K562 (cell line): ENCODE measurements at regions not wholly inside any gene's neighbourhood (a gene's known extent, or its start where the extent isn't known, plus 50 kb on each side); places are given as distances from the start of the nearest gene placed in this dataset.

Experiments
- ATAC-seq: fragments of 200-7000 bp; cut with Tn5 transposase; 3 replicates; pipeline ENCODE4 v1.9.1; 2020; ENCODE audit warnings: moderate library complexity
- BruUV-seq: library from RNA; stranded (reverse); fragments of 400-500 nt; replicated peaks from 2 replicates; lab custom pipeline; 2021; lab: Mats Ljungman, UMichigan
- CTCF ChIA-PET: fragments of 300-600 bp; formaldehyde crosslinking; extraction: SDS; loops from one replicate; lab custom pipeline; 2021; ENCODE audit warnings: low intra/inter-chr PET ratio; lab: Yijun Ruan, JAX
- POLR2A ChIA-PET: fragments of 300-600, 350-650 bp; sonication (Branson Sonifier 250); formaldehyde crosslinking; extraction: SDS; loops from one replicate; lab custom pipeline; 2021; ENCODE audit warnings: antibody characterized with exemption, inconsistent platforms; lab: Yijun Ruan, JAX
- DNase-seq, 4 experiments: peaks; one replicate each; pipeline versions ENCODE4 v3.0.0 to v3.0.0-alpha.2; 2011 to 2018; ENCODE audit warnings: low spot score in 3 of 4, mixed read lengths in 3 of 4; ENCODE audit errors: extremely low read depth in 1 of 4
- FAIRE-seq: peaks from 2 replicates; lab custom pipeline; 2011; peaks lifted over from hg19 to GRCh38; lab: Jason Lieb, UNC
- H2AFZ ChIP-seq: 2 replicates; pipeline ENCODE4 v1.6.0; 2011; ENCODE audit warnings: low read depth, low read length, control low read depth, inconsistent platforms
- H3K27ac ChIP-seq: fragments of 200-600 bp; 3 replicates; pipeline ENCODE4 v1.8.0; 2011; ENCODE audit warnings: low read depth, mild to moderate bottlenecking, control low read depth, inconsistent platforms, low read length, moderate library complexity, mixed read lengths; ENCODE audit errors: extremely low read depth
- H3K27me3 ChIP-seq, 2 experiments: fragments of 300-600 bp in 1 of 2; 2 replicates in 1 of 2; 3 replicates in 1 of 2; pipeline versions ENCODE4 v1.6.0 to v1.8.0; 2011; ENCODE audit warnings: inconsistent platforms in 2 of 2, low read length in 2 of 2, mild to moderate bottlenecking in 1 of 2, mixed read lengths in 1 of 2, moderate library complexity in 1 of 2; ENCODE audit not compliant: control insufficient read depth in 2 of 2, insufficient read depth in 2 of 2
- H3K36me3 ChIP-seq: fragments of 300-600 bp; 3 replicates; pipeline ENCODE4 v1.8.0; 2011; ENCODE audit warnings: mild to moderate bottlenecking, low read length, inconsistent platforms; ENCODE audit not compliant: control insufficient read depth, insufficient read depth
- H3K4me1 ChIP-seq, 2 experiments: fragments of 200-600 bp in 1 of 2; replicated peaks in 1 of 2; 2 replicates in 1 of 2; 3 replicates in 1 of 2; pipeline versions ENCODE4 v1.5.1 to v1.8.0; 2011; ENCODE audit warnings: inconsistent platforms in 2 of 2, low read length in 2 of 2, mild to moderate bottlenecking in 1 of 2, mixed read lengths in 1 of 2, moderate library complexity in 1 of 2; ENCODE audit not compliant: control insufficient read depth in 2 of 2, insufficient read depth in 2 of 2
- H3K4me2 ChIP-seq: 2 replicates; pipeline ENCODE4 v1.6.1; 2011; ENCODE audit warnings: low read length, control low read depth, inconsistent platforms, mixed read lengths; ENCODE audit not compliant: insufficient read depth
- H3K4me3 ChIP-seq: fragments of 200-600 bp; sonication (generic), shearing (Covaris generic); 2 replicates; pipeline ENCODE4 v1.5.1; 2016; ENCODE audit warnings: control low read depth, inconsistent platforms
- H3K79me2 ChIP-seq: fragments of 200-600 bp; 3 replicates; pipeline ENCODE4 v1.8.0; 2011; ENCODE audit warnings: low read length, inconsistent platforms; ENCODE audit not compliant: control insufficient read depth, insufficient read depth
- H3K9ac ChIP-seq, 2 experiments: 2 replicates each; pipeline versions ENCODE4 v1.6.0 to v1.6.1; 2011; ENCODE audit warnings: low read depth in 2 of 2, low read length in 2 of 2, control low read depth in 1 of 2, inconsistent platforms in 1 of 2, mild to moderate bottlenecking in 1 of 2, mixed read lengths in 1 of 2; ENCODE audit not compliant: insufficient read depth in 1 of 2
- H3K9me1 ChIP-seq: one replicate; pipeline ENCODE4 v1.6.0; 2011; ENCODE audit warnings: inconsistent platforms, mild to moderate bottlenecking, low read length, moderate library complexity; ENCODE audit not compliant: control insufficient read depth, insufficient read depth
- H3K9me3 ChIP-seq: replicated peaks from 2 replicates; pipeline ENCODE4 v1.5.1; 2011; ENCODE audit warnings: low read depth, low read length, inconsistent platforms; ENCODE audit not compliant: control insufficient read depth, insufficient read depth
- H4K20me1 ChIP-seq: replicated peaks from 2 replicates; pipeline ENCODE4 v1.6.1; 2011; ENCODE audit warnings: low read length, inconsistent platforms, mixed read lengths; ENCODE audit not compliant: control insufficient read depth, insufficient read depth
- CEBPB ChIP-seq: fragments of 450-650 bp; IDR thresholded peaks from 2 replicates; pipeline ENCODE4 v1.6.1; 2016; ENCODE audit warnings: missing genetic modification characterization, missing compliant biosample characterization
- CEBPG ChIP-seq, 3 experiments: fragments of 200-800 bp in 1 of 3; sonication (Bioruptor generic) in 1 of 3; sonication (generic) in 1 of 3; formaldehyde crosslinking in 1 of 3; IDR thresholded peaks in 2 of 3; conservative IDR thresholded peaks in 1 of 3; 2 replicates each; pipeline versions ENCODE4 v1.6.1 to v1.8.0; 2016 to 2022; ENCODE audit warnings: missing compliant biosample characterization in 2 of 3, missing genetic modification characterization in 2 of 3, mild to moderate bottlenecking in 1 of 3, missing genetic modification reagents in 1 of 3
- HNRNPLL ChIP-seq: fragments of 200-400 bp; formaldehyde crosslinking; IDR thresholded peaks from 2 replicates; pipeline ENCODE4 v1.6.1; 2017; ENCODE audit warnings: low read length, low read depth, mild to moderate bottlenecking; ENCODE audit not compliant: poor library complexity, severe bottlenecking
- SMAD1 ChIP-seq: fragments of 150-350 bp; IDR thresholded peaks from 2 replicates; pipeline ENCODE4 v1.6.1; 2014; ENCODE audit warnings: low read length, low read depth; ENCODE audit not compliant: partially characterized antibody
- TFE3 ChIP-seq: fragments of 450-650 bp; formaldehyde crosslinking; IDR thresholded peaks from 2 replicates; pipeline ENCODE4 v1.4.0; 2020; ENCODE audit warnings: mild to moderate bottlenecking, mixed read lengths
- ZNF263 ChIP-seq: sonication (generic); formaldehyde crosslinking; IDR thresholded peaks from 2 replicates; pipeline ENCODE4 v1.8.0; 2022; ENCODE audit warnings: mild to moderate bottlenecking, missing genetic modification reagents, borderline replicate concordance
- ZNF584 ChIP-seq: fragments of 200-800 bp; sonication (Bioruptor generic); IDR thresholded peaks from 2 replicates; pipeline ENCODE4 v1.6.1; 2016; ENCODE audit warnings: low read depth, mild to moderate bottlenecking, missing genetic modification characterization, missing compliant biosample characterization
- WGBS: fragments of 100-300 bp; shearing (Covaris generic); methylation state at CpG from one replicate; pipeline ENCODE4 v1.1.6; 2016; ENCODE audit warnings: low coverage, mixed read lengths; ENCODE audit not compliant: insufficient coverage; ENCODE audit errors: missing lambda C conversion rate; 5-methylcytosine and 5-hydroxymethylcytosine counted together
- in situ Hi-C: fragments of 300-500 bp; cut with MboI; formaldehyde crosslinking; loops from 4 replicates; pipeline ENCODE4 v1.15.0; 2018; ENCODE audit warnings: inconsistent platforms, mixed read lengths
- intact Hi-C: fragments of 100-400 bp; cut with micrococcal nuclease; formaldehyde crosslinking; loops from 2 replicates; pipeline ENCODE4 v1.14.2; 2022

- TF ChIP-seq TFE3 (CRISPR knock-in tag) (no peak), SMAD1 (no peak), HNRNPLL (no peak), ZNF584 (CRISPR knock-in tag) (no peak)
Observed at GRCh38 chr17:71107136-71107535, 937.8 kb downstream of the KCNJ2 start (continued).

GRCh38 chr17:71109697-71110096 lies 940.4 kb downstream of the KCNJ2 start:
- no peak overlapping the region for H2AFZ ChIP-seq
- in situ Hi-C loops: no loop called here
- H3K79me2 ChIP-seq: no peaks in the 10 kb centered on the region
- intact Hi-C loops: no loop called here
- DNase-seq (no peak), ATAC-seq (no peak), FAIRE-seq (no peak)
- no peak overlapping the region for H3K4me2 ChIP-seq
- no peak overlapping the region for H3K9ac ChIP-seq
- TF ChIP-seq ZNF263 (CRISPR knock-in tag) (no peak), CEBPB (peak; percentile 69), CEBPG (CRISPR knock-in tag; IDR thresholded peaks at IDR 0.05) (no peak), CEBPG (tag; conservative IDR thresholded peaks at IDR 0.05 in 1 of 2, IDR thresholded peaks at IDR 0.05 in 1 of 2) (peak in 1 of 2 experiments; percentile 94; a peak in 2 of 4 replicates)
- H3K4me3 ChIP-seq: no peak overlapping the region
- POLR2A ChIA-PET: no interaction called here
- no peaks in the 10 kb centered on the region for H4K20me1 ChIP-seq
- 0% methylated on average over 3 of the region's 3 CpGs for WGBS
- no peaks in the 10 kb centered on the region for H3K4me1 ChIP-seq
- no peaks in the 10 kb centered on the region for H3K36me3 ChIP-seq
- H3K9me1 ChIP-seq: no peaks in the 10 kb centered on the region
- CTCF ChIA-PET: no interaction called here
- no peaks in the 10 kb centered on the region for H3K27me3 ChIP-seq
- no TSS peak for BruUV-seq
- no peaks in the 10 kb centered on the region for H3K9me3 ChIP-seq
- no peak overlapping the region for H3K27ac ChIP-seq
